ENCODE measurements at regions not wholly inside any gene's neighbourhood (a gene's known extent, or its start where the extent isn't known, plus 50 kb on each side); places are given as distances from the start of the nearest gene placed in this dataset.
"Not testable (repeated sequence)": the region's sequence is repeated elsewhere in the genome, so short reads cannot be mapped to it uniquely, and the experiment has no call there.

DNA sequence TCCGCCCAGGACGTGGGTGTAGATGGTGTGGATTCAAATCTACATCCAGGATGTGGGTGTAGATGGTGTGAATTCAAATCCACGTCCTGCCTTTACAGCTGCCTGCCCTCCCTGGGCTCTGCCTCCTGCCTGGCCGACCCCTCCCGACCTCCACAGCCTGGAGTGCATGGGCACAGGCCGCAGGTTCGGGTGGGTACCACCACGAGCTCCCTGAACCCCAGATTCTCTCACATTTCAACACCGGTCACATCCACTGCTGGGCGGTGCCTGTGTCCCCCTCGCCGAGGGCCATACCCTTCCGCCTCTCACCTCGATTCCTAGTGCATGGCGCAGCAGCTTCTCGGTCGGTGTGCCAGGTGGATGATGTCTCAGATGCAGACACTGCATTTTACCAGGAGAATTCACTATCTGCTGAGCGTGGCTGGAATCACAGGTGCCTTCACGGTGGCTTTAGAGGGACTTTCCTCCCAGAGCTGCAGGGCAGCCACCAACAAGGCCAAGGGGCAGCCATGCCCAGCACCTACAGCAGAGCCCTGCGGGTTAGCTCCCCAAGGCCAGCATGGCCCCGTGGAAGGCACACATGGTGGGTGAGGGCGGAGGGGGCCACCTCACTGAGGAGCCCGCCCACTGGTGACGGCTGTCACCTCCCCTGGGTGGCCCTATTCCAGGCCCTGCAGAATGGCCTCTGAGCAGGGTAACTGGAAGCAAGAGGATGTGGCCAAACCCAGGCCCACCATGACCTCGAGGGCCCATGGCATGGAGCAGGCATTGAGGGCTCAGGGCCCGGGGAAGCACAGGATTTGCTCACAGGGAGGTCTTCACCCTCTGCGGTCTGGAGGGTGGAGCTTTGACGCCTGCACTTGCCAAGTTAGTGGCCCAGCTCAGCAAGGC is 638.5 kb downstream of the TBC1D22A start:
- Histone ChIP-seq H3K9ac (ENCODE audit: low read length) (no peak overlapping the region), H3K9me2 (replicated peaks; ENCODE audit: insufficient read depth, low read length) (no peaks in the 10 kb centered on the region), H2AFZ (ENCODE audit: low read length) (no peak overlapping the region), H3K27ac (ENCODE audit: low read length) (no peak overlapping the region), H4K20me1 (ENCODE audit: insufficient read depth, low read depth, low read length) (no peaks in the 10 kb centered on the region), H3K36me3 (ENCODE audit: insufficient read depth, low read length) (no peaks in the 10 kb centered on the region), H3K4me3 (ENCODE audit: low read length) (no peak overlapping the region), H3K4me1 (ENCODE audit: low read length) (no peaks in the 10 kb centered on the region), H3K9me3 (ENCODE audit: low read length) (no peaks in the 10 kb centered on the region), H3K79me2 (ENCODE audit: low read length) (no peaks in the 10 kb centered on the region), H3K4me2 (ENCODE audit: low read depth, low read length, poor library complexity, severe bottlenecking) (no peak overlapping the region), H3K27me3 (ENCODE audit: low read length) (no peaks in the 10 kb centered on the region)
- no peak for DNase-seq

GRCh38 chr22:47400131-47400530 is 637.7 kb downstream of the TBC1D22A start:
- H3K4me1 ChIP-seq (ENCODE audit: low read length); H3K9me2 ChIP-seq (replicated peaks; ENCODE audit: insufficient read depth, low read length); H3K9me3 ChIP-seq (ENCODE audit: low read length); H3K4me3 ChIP-seq (ENCODE audit: low read length); H3K79me2 ChIP-seq (ENCODE audit: low read length); H3K27ac ChIP-seq (ENCODE audit: low read length); DNase-seq; H3K4me2 ChIP-seq (ENCODE audit: low read depth, low read length, poor library complexity, severe bottlenecking); H2AFZ ChIP-seq (ENCODE audit: low read length); H3K36me3 ChIP-seq (ENCODE audit: insufficient read depth, low read length); H4K20me1 ChIP-seq (ENCODE audit: insufficient read depth, low read depth, low read length); H3K27me3 ChIP-seq (ENCODE audit: low read length); H3K9ac ChIP-seq (ENCODE audit: low read length): not testable (repeated sequence)

GRCh38 chr22:47398921-47399790 is 636.7 kb downstream of the TBC1D22A start:
- Histone ChIP-seq H3K36me3 (ENCODE audit: insufficient read depth, low read length) (no peaks in the 10 kb centered on the region), H3K4me2 (ENCODE audit: low read depth, low read length, poor library complexity, severe bottlenecking) (no peak overlapping the region), H3K9ac (ENCODE audit: low read length) (no peak overlapping the region), H3K79me2 (ENCODE audit: low read length) (no peaks in the 10 kb centered on the region), H3K27me3 (ENCODE audit: low read length) (no peaks in the 10 kb centered on the region), H3K4me3 (ENCODE audit: low read length) (no peak overlapping the region), H3K27ac (ENCODE audit: low read length) (no peak overlapping the region), H3K4me1 (ENCODE audit: low read length) (no peaks in the 10 kb centered on the region), H4K20me1 (ENCODE audit: insufficient read depth, low read depth, low read length) (no peaks in the 10 kb centered on the region), H3K9me3 (ENCODE audit: low read length) (no peaks in the 10 kb centered on the region), H2AFZ (ENCODE audit: low read length) (no peak overlapping the region), H3K9me2 (replicated peaks; ENCODE audit: insufficient read depth, low read length) (no peaks in the 10 kb centered on the region)
- DNase-seq = no peak

DNA sequence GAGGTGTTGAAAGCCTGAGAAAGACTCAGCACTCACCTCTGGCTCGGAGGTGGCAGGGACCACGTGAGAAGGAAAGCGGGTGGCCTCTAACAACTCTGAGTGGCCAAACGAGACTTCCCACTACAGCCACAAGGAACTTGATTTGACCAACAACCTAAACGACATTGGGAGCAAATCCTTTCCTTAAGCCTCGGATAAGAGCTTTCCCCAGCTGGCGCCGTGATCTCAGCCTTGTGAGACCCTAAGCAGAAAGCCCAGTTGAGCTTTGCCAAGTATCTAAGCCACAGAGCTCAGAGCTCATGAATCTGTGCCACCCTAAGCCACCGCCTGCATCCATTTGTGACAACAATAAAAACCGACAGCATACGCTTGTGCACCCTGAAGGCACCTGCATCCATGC is 636.0 kb downstream of the TBC1D22A start:
- no peaks in the 10 kb centered on the region for H3K9me3 ChIP-seq (ENCODE audit: low read length)

DNA sequence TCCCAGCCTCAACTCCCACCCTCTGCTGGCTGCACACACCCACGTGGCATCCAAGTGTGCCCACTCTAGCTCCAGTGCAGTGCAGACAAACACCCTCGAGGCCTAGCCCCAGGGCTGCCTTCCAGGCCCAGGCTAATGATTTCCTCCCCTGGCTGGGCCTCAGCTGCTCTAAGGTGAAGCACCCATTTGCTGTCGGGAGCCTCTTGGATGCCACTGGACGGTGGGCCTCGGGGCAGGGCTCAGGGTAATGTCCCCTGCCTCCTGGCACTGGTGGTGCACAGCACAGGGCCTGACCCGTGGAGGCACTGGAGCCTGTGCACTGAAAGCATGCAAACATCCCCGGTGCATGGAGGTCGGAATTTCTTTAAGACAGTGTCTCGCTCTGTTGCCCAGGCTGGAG is 635.2 kb downstream of the TBC1D22A start:
- DNase-seq = no peak
- no peaks in the 10 kb centered on the region for H3K79me2 ChIP-seq (ENCODE audit: low read length)
- no peaks in the 10 kb centered on the region for H3K9me2 ChIP-seq (replicated peaks; ENCODE audit: insufficient read depth, low read length)
- H4K20me1 ChIP-seq (ENCODE audit: insufficient read depth, low read depth, low read length) = no peaks in the 10 kb centered on the region
- no peak overlapping the region for H3K4me2 ChIP-seq (ENCODE audit: low read depth, low read length, poor library complexity, severe bottlenecking)
- no peak overlapping the region for H3K27ac ChIP-seq (ENCODE audit: low read length)
- no peaks in the 10 kb centered on the region for H3K4me1 ChIP-seq (ENCODE audit: low read length)
- no peak overlapping the region for H3K4me3 ChIP-seq (ENCODE audit: low read length)
- no peaks in the 10 kb centered on the region for H3K9me3 ChIP-seq (ENCODE audit: low read length)
- no peaks in the 10 kb centered on the region for H3K36me3 ChIP-seq (ENCODE audit: insufficient read depth, low read length)
- no peak overlapping the region for H2AFZ ChIP-seq (ENCODE audit: low read length)
- H3K9ac ChIP-seq (ENCODE audit: low read length) = no peak overlapping the region
- no peaks in the 10 kb centered on the region for H3K27me3 ChIP-seq (ENCODE audit: low read length)

More for the DNA sequence above, 636.0 kb downstream of the TBC1D22A start:
- Histone ChIP-seq H3K27ac (ENCODE audit: low read length) (no peak overlapping the region), H3K9ac (ENCODE audit: low read length) (no peak overlapping the region), H3K4me2 (ENCODE audit: low read depth, low read length, poor library complexity, severe bottlenecking) (no peak overlapping the region), H2AFZ (ENCODE audit: low read length) (no peak overlapping the region), H3K79me2 (ENCODE audit: low read length) (no peaks in the 10 kb centered on the region), H3K36me3 (ENCODE audit: insufficient read depth, low read length) (no peaks in the 10 kb centered on the region), H3K9me2 (replicated peaks; ENCODE audit: insufficient read depth, low read length) (no peaks in the 10 kb centered on the region), H3K27me3 (ENCODE audit: low read length) (no peaks in the 10 kb centered on the region), H4K20me1 (ENCODE audit: insufficient read depth, low read depth, low read length) (no peaks in the 10 kb centered on the region), H3K4me3 (ENCODE audit: low read length) (no peak overlapping the region), H3K4me1 (ENCODE audit: low read length) (no peaks in the 10 kb centered on the region)
- no peak for DNase-seq

GRCh38 chr22:47396515-47396914 is 634.1 kb downstream of the TBC1D22A start:
- Histone ChIP-seq H3K9me2 (replicated peaks; ENCODE audit: insufficient read depth, low read length) (no peaks in the 10 kb centered on the region), H3K27me3 (ENCODE audit: low read length) (no peaks in the 10 kb centered on the region), H3K4me2 (ENCODE audit: low read depth, low read length, poor library complexity, severe bottlenecking) (no peak overlapping the region), H3K4me1 (ENCODE audit: low read length) (no peaks in the 10 kb centered on the region), H2AFZ (ENCODE audit: low read length) (no peak overlapping the region), H3K79me2 (ENCODE audit: low read length) (no peaks in the 10 kb centered on the region), H3K27ac (ENCODE audit: low read length) (no peak overlapping the region), H4K20me1 (ENCODE audit: insufficient read depth, low read depth, low read length) (no peaks in the 10 kb centered on the region), H3K4me3 (ENCODE audit: low read length) (no peak overlapping the region), H3K36me3 (ENCODE audit: insufficient read depth, low read length) (no peaks in the 10 kb centered on the region), H3K9me3 (ENCODE audit: low read length) (no peaks in the 10 kb centered on the region), H3K9ac (ENCODE audit: low read length) (no peak overlapping the region)
- no peak for DNase-seq

GRCh38 chr22:47396105-47396504 is 633.7 kb downstream of the TBC1D22A start:
- no peak overlapping the region for H3K4me2 ChIP-seq (ENCODE audit: low read depth, low read length, poor library complexity, severe bottlenecking)
- no peak overlapping the region for H3K9ac ChIP-seq (ENCODE audit: low read length)
- no peaks in the 10 kb centered on the region for H3K79me2 ChIP-seq (ENCODE audit: low read length)
- no peak for DNase-seq
- no peaks in the 10 kb centered on the region for H3K4me1 ChIP-seq (ENCODE audit: low read length)
- no peaks in the 10 kb centered on the region for H3K9me2 ChIP-seq (replicated peaks; ENCODE audit: insufficient read depth, low read length)
- H3K27ac ChIP-seq (ENCODE audit: low read length) = no peak overlapping the region
- H3K27me3 ChIP-seq (ENCODE audit: low read length) = no peaks in the 10 kb centered on the region
- no peak overlapping the region for H2AFZ ChIP-seq (ENCODE audit: low read length)
- no peak overlapping the region for H3K4me3 ChIP-seq (ENCODE audit: low read length)
- H3K9me3 ChIP-seq (ENCODE audit: low read length) = no peaks in the 10 kb centered on the region
- H4K20me1 ChIP-seq (ENCODE audit: insufficient read depth, low read depth, low read length) = no peaks in the 10 kb centered on the region
- H3K36me3 ChIP-seq (ENCODE audit: insufficient read depth, low read length) = no peaks in the 10 kb centered on the region

DNA sequence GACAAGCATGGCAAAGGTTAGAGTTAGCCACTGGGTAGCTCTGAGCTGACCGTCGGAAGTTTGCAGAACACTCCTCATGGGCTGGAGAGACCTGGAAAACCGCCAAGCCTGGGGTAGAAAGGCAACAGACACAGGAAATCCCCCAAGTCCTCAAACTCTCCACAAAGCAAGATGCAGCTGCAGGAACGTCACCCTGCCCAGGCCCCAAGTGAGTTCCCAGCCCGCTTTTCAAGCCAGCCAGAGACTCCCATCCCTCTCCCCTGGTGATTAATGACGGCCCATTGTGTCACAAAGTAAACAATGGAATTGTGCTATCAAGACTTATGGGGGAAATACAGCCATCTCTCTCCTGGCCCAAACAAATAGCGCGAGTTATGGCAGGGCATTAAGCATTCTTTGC is 633.0 kb downstream of the TBC1D22A start:
- Histone ChIP-seq H3K9ac (ENCODE audit: low read length) (no peak overlapping the region), H3K79me2 (ENCODE audit: low read length) (no peaks in the 10 kb centered on the region), H3K27ac (ENCODE audit: low read length) (no peak overlapping the region), H4K20me1 (ENCODE audit: insufficient read depth, low read depth, low read length) (no peaks in the 10 kb centered on the region), H3K9me3 (ENCODE audit: low read length) (no peaks in the 10 kb centered on the region), H3K4me2 (ENCODE audit: low read depth, low read length, poor library complexity, severe bottlenecking) (no peak overlapping the region), H3K27me3 (ENCODE audit: low read length) (no peaks in the 10 kb centered on the region), H3K9me2 (replicated peaks; ENCODE audit: insufficient read depth, low read length) (no peaks in the 10 kb centered on the region), H3K36me3 (ENCODE audit: insufficient read depth, low read length) (no peaks in the 10 kb centered on the region), H3K4me3 (ENCODE audit: low read length) (no peak overlapping the region), H3K4me1 (ENCODE audit: low read length) (no peaks in the 10 kb centered on the region), H2AFZ (ENCODE audit: low read length) (no peak overlapping the region)
- no peak for DNase-seq

Measured in Karpas-422 (cell line).